NCI-H2196 treated with DMSO at 0.1 percent for 48 hours (cell line): ENCODE measurements at regions not wholly inside any gene's neighbourhood (a gene's known extent, or its start where the extent isn't known, plus 50 kb on each side); places are given as distances from the start of the nearest gene placed in this dataset.
"Not testable (repeated sequence)": the region's sequence is repeated elsewhere in the genome, so short reads cannot be mapped to it uniquely, and the experiment has no call there.

ENCODE experiments used
- DNase-seq: peaks from one replicate; lab custom pipeline; 2025; ENCODE audit not compliant: unreplicated experiment; lab: John Stamatoyannopoulos, UW

GRCh38 chr11:112537846-112538330 lies 277.2 kb upstream of the PLET1 start:
- no peak for DNase-seq

- no peak for DNase-seq
Observed at GRCh38 chr11:112538534-112539280, 278.0 kb upstream of the PLET1 start.

- not testable (repeated sequence) for DNase-seq
Observed at GRCh38 chr11:112539281-112539555, 278.6 kb upstream of the PLET1 start.

GRCh38 chr11:112539741-112540140 lies 279.1 kb upstream of the PLET1 start:
- no peak for DNase-seq

GRCh38 chr11:112540261-112540660 lies 279.6 kb upstream of the PLET1 start:
- DNase-seq, result no peak

GRCh38 chr11:112541140-112542046 lies 280.7 kb upstream of the PLET1 start:
- DNase-seq, result no peak

GRCh38 chr11:112542479-112542878 lies 281.8 kb upstream of the PLET1 start:
- DNase-seq, result no peak

GRCh38 chr11:112543390-112543789 lies 282.7 kb upstream of the PLET1 start:
- DNase-seq, result no peak

GRCh38 chr11:112548641-112549040 lies 288.0 kb upstream of the PLET1 start:
- no peak for DNase-seq

GRCh38 chr11:112553205-112553731 lies 292.6 kb upstream of the PLET1 start:
- DNase-seq, result no peak

- DNase-seq, result no peak
Observed at GRCh38 chr11:112554586-112554985, 293.9 kb upstream of the PLET1 start.

GRCh38 chr11:112555491-112556364 lies 295.1 kb upstream of the PLET1 start:
- DNase-seq, result no peak

GRCh38 chr11:112558691-112559090 lies 298.0 kb upstream of the PLET1 start:
- DNase-seq, result no peak

- DNase-seq, result no peak
Observed at GRCh38 chr11:112563808-112564207, 303.1 kb upstream of the PLET1 start.

GRCh38 chr11:112564228-112564955 lies 303.7 kb upstream of the PLET1 start:
- DNase-seq, result no peak

GRCh38 chr11:112565551-112565950 lies 304.9 kb upstream of the PLET1 start:
- no peak for DNase-seq

- DNase-seq, result no peak
Observed at GRCh38 chr11:112566124-112566523, 305.5 kb upstream of the PLET1 start.

- no peak for DNase-seq
Observed at GRCh38 chr11:112570333-112570732, 309.7 kb upstream of the PLET1 start.

- no peak for DNase-seq
Observed at GRCh38 chr11:112579282-112579681, 318.6 kb upstream of the PLET1 start.

- no peak for DNase-seq
Observed at GRCh38 chr11:112580864-112581263, 320.2 kb upstream of the PLET1 start.
